HG02571 (cell line): ENCODE measurements at regions not wholly inside any gene's neighbourhood (a gene's known extent, or its start where the extent isn't known, plus 50 kb on each side); places are given as distances from the start of the nearest gene placed in this dataset.

Experiments
- ATAC-seq: cut with Tn5 transposase; IDR thresholded peaks from one replicate; pipeline ENCODE4 v1.9.1; 2021; ENCODE audit warnings: mild to moderate bottlenecking, moderate library complexity; ENCODE audit not compliant: unreplicated experiment

DNA sequence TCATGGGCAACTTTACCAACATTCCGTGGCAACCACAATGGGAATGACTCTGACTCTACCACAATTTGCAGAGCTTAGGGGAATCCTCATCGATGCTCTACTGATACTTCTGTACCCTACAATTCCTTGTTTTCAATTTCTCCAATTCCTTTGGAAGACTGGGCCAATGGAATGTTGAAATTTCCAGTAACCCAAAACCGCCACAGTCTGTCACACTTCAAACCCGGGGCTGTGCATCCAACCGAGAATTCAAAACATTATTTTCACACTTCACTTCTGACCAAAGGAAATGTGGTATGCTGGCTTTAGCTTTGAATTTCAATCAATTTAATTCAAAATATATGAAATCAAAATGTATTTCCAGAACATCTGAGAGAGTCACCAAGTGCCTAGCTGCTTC lies 951.4 kb downstream of the VRK1 start:
- ATAC-seq = no peak

DNA sequence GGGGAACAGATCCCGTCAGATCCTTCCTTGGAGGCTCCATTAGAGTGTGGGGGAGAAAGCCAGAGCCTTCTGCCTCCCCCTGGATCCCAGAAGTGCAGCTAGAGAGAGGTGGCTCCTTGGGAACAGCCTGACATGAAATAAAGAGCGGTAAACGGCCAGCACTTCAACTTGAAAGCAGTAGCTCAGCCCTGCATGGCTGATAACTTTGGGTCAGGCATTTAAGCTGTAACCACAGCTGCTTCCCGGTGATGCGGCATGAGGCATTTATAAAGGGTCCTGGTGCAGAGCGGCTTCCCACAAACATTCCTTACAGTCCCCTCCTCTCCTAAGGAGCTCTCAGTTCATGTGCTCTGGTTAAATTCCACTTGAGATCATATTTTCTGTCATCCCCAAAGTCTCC lies 960.3 kb downstream of the VRK1 start:
- no peak for ATAC-seq

DNA sequence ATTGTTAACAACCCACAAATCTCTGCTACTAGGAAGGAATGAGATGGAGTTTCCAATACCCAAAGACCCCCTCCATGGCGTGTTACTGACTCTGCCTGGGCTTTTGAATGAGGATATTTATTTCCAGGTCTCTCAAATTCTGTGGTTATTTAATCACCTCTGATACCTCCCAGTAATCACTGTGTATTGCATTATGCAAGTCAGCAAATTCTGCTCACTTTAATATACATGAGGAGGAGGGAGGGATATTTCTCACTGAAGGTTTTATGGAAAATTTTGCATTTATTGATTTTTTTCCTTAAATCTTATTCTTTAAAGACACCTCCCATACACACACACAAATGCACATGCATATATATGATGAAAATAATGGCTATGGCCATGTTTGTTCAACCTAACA lies 962.9 kb downstream of the VRK1 start:
- no peak for ATAC-seq

DNA sequence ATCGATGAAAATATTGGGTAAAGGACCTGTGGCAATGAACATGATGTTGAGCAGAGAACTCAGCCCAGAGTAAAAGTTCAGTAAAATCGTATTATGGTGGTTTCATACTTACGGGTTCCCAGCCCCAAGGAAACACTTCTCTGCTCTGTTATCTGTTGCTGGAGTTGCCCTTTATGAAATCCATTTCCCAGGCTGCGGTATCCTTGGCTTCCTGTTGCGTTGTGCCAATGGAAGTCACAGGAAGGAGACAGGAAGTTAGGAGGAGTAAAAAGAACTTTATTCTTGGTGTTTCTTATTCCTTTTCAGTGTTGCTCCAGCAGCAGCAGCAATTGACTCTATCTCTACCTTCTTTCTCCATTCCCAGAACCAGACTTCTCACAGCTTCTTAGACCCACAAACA lies 965.2 kb downstream of the VRK1 start:
- ATAC-seq = no peak

DNA sequence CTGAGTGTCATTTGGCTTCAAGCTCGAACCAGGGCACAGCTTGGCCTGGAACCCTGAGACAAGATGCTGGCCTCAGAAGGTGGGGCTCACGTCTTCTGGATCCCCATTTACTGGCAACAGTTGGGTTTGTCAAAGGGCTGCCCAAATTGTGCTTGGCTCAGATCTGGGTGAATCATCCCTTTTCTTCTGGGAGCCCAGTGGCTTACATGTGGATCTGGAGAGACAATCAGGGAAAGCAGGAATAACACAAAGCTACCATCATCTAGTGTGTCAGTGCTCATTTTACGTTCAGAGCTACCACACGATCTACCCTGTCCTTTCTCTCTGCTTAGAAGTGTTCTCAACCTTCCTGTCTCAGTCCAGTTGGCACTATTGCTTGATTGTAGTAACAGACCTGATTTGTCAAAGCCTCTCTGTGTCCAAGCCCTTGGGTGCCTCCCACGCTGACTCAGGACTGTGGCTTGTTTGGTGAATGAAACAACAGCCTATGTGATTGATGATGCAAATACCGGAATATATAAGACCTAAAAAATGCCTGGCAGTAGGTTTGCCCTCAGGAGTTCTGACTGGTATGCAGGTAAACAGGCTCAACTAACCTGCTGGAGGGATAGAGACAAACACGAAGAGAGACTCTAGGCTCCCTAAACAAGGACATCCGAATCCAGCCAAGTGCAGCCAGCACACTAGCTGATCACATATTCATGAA lies 974.3 kb downstream of the VRK1 start:
- ATAC-seq = no peak

DNA sequence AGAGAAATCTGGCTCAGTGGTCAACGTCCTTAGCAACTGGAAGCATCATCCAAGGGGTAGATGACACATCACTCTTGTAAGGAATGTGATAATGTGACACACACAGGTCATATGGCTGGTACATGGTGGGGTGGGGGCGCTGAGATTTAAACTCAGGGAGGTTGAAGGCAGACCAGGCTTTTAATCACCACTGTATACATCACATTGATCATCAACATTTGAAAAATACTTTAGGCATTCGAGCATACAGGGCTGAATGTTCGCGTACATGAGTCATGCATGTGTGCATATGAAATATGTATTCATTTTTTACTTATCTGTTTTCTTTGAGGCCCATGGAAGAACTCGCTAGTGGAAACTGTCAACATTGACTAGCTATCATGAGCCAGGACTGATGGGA lies 976.4 kb downstream of the VRK1 start:
- no peak for ATAC-seq

DNA sequence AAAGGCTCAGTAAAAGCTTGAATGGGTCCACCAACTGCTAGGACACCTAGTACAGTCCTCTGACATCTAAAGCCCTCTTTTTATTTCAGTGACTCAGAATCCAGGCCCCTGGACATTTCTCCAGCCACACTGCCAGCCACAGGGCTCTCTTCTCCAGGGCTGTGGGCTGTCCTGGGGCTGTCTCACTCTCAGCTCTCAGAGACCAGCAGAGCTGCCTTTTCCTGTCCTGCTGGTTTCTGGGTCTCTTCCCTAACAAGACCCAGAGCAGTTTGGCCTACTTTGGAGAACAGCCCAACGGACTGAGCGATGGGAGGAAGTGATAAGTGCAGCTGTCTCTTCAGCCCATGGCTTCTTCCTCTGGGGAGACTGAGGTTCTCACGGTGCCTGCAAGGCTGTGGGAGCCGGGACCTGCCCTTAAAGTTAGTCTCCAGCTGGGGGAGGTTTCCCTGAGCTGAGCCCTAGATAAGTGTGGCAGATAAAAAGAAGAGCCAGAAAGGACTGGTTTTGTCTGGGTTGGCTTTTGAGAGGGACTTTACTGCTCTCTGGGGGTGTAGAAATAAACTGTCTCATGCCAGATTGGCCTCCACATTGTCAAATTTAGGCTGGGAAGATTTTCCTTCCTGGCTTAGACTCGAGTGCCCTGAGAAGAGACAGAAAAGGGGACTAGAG lies 979.8 kb downstream of the VRK1 start:
- ATAC-seq = no peak

DNA sequence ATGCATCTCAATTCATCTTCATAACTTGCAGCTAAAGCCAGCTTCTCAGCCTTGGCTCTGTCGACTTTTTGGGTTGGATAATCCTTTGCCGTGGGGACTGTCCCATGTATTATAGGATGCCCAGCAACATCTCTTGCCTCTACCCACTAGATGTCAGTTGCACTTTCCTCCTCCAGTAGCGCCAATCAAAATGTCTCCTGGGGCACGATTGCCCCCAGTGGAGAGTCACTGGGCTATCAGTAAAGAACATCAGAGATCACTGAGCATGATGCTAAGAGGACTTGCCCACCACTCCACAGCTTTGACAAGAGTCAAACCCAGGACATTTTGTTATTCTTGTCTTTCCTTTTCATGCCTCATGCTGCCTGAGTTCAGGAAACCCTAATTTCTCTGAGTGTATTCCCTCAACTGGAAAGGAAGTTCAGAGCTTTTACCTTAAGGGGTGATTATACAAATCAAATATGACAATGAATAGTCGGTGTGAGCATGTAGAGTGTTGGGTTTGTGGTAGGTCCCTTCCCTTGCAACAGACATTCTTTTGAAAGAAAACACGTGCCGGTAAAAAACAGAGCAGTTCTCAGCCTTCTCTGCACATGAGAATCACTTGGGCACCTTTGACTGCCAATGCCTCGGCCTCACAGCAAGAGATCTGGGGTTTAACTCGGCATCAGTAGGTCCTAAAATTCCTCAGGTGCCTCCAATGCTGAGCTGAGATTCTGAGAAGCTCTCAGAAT lies 980.6 kb downstream of the VRK1 start:
- no peak for ATAC-seq

DNA sequence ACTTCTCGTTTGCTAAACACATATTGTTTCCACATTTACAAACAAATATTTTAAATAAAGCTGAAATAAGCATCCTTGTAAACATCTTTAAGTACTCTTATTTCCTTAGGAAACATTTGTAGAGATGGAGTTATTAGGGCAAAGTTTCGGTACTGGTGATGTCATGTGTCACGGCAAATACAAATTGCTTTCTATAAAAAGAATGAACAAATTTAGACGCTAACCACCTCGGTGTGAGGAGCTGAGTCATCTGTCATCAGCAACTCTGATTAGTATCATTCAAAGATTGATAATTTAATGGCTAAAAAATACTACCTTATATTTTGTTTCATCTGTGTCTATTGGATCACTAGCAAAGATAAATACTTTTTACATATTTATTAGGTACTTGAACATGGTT lies 982.0 kb downstream of the VRK1 start:
- ATAC-seq = no peak

DNA sequence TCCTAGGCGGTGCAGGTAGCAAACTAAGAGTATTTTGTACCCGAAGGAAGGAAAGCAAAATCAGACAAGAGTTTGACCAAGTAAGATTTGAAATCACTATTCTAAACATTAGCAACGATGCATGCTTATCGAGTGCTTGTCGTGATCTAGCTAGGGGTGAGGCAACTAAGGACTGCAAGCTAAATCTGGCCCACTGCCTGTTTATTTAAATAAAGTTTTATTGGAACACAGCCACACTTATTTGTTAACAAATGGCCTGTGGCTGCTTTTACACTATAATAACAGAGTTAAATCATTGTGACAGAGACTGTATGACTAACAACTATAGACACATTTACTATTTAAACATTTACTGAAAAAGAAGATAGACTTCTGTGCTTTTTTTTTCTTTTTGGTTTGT lies 983.6 kb downstream of the VRK1 start:
- no peak for ATAC-seq

DNA sequence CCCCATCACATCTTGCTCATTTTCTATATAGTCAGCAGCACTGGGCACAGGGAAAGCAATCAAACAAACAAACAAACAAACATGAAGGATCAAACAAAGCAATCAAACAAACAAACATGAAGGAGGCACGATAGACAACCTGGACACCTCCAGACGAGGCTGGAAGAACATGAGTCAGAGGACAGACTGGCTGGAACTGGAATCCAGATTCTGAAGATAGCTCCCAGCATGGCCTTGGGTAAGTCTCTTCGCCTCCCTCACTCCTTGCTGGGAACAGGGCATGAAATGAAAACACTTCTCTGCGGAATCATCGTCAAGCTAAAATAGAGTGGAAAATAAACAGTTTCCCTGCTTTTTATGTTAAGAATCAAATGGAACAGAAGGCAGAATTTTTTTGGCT lies 984.8 kb downstream of the VRK1 start:
- ATAC-seq = no peak

DNA sequence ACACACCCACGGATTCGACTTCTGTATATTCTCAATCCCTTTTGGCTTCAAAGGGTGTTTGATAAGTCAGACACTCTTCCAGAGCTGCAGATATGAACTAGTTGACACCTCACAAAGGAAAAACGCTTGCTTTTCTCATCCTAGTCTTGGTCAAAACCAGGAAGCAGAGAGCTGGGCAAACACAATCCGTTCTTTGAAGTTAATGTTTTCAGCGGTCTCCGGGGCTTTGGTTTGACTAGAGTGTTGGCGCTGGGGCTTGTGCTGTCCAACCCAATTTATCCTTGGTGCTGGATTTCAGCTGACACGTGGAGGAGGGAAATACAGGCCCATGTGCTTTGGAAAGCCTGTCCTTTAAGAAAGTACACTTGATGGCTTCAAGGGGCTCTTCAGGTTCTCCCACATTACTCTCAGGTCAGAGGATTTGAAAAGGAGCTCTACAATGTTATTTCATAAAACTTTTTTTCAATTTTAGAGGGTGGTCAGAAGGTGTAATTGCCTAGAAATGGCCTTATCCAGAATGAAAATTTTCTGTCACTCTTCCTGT lies 985.8 kb downstream of the VRK1 start:
- ATAC-seq = no peak

DNA sequence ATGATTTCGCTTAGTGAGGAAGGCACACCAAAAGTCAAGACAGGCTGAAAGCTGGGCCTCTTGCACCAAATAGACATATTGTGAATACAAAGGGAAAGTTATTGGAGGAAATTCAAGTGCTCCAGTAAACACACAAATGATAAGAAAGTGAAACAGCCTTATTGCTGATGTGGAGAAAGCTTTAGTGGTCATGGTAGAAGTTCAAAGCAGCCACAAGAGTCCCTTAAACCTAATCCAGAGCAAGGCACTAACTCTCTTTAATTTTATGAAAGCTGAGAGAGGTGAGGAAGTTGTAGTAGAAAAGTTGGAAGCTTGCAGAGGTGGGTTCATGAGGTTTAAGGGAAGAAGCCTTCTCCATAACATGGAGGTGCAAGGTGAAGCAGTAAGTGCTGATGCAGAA lies 988.3 kb downstream of the VRK1 start:
- no peak for ATAC-seq

DNA sequence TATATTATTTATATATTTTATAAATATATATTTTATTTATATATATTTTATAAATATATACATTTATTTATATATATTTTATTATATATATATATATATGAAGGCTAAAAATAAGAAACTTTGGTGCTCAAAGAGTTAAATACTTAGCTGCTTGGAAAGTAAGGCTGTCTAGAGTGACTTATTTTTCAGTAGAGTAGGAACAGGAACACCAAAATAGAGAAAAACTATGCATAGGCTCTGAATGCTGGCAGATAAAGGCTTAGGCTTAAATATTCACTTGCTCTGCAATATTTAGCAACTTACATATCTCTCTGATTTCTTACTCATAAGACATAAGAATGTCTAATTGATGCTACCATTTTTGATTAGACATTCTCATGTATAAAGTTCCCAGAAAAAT lies 991.2 kb downstream of the VRK1 start:
- ATAC-seq = no peak

DNA sequence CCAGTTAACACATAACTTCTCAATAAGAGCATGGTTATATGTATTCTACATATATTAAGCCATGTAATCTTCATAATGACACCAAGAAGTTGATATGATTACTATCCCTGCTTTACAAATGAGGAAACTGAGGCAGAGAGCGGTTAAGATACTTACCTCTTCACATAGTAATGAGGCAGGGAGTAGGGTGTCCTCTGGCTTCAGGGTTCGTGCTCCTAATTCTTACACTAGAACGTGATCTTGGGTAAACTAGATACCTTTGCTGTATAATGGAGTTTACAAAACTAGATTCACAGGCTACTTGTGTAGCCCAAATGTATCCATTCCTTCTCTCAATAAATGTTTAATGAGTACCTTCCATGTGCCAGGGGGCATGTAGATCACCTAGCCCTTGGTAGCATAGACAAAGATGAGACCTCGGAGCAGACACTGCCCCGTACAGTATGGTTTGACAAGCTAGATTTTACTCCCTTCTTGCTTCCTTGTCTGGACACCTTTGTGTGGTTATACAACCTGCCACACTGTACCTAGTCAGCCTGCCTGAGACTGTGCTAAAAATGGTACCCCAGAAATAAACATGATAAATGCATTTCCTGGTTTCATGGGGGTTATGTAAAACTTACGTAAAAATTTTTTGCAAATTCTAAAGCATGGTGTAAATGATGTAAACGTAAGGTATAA lies 991.8 kb downstream of the VRK1 start:
- no peak for ATAC-seq

DNA sequence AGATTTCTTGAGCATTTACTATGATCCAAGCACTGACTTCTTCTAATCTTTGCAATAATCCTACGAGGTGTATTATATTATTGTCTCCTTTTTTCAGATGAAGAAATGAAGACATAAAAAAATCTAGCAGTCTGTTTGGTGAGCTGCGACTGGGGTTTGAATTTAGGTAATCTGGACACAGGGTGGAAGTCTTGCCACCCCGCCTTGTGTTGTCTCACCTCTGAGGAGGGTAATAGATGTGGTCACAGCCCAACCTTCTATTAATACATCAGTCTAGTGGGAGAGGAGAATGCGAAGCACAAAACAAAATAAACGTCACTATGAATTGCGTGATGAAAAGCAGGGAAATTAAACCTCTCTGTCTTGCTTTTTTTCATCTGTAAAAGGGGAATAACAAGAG lies 993.9 kb downstream of the VRK1 start:
- no peak for ATAC-seq

DNA sequence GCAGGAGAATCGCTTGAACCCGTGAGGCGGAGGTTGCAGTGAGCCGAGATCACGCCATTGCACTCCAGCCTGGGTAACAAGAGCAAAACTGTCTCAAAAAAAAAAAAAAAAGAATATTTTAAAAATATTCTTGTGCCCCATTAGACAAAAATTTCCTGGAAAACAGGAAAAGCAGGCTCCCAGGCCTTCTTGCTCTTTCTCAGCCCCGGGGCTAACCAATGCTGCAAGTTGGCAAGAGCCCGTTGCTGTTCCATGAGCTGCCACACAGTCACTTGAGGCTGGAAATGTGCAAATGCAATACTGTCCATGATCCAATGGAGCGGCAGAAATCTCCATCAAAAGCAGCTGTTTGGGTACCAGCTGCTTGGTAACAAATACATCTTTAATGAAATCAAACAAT lies 994.7 kb downstream of the VRK1 start:
- no peak for ATAC-seq

DNA sequence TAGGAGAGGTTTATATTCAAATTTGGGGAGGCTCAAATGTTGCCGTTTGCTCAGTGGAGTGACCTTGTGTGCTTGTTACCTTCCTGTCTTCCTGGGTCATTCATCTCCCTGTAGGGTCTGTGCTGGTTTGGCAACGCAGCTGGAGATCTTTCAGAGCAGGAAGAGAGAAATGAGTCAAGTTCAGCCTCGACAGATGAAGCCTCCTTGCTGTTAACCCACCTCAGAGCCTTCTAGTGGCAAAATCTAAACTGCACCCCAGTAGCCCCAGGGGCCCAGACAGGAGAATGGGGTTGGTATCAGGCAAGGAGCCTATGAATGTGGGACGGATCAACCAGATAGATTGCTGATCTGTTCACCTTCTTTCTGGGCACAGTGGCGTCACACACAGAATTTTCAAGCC lies 999.3 kb downstream of the VRK1 start:
- no peak for ATAC-seq

DNA sequence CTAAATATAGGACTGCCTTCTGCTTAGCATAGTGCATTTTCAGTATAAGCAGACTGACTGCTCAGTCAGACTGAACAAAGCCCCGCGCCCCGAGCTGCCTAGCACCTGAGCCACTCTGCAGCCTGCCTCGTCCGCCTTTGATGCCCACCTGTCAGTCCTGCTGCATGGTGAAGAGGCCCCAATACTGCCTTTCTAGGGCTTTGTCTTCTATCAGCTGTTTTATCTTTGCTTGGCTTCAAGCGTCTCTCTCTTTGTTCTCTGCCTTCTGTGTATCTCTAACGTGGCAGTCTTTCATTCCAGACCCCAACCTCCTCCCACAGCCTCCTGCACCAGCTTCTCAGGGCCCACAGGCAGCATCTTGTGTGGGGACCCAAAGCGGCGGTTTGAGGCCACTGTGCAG lies 1001.0 kb downstream of the VRK1 start:
- no peak for ATAC-seq

DNA sequence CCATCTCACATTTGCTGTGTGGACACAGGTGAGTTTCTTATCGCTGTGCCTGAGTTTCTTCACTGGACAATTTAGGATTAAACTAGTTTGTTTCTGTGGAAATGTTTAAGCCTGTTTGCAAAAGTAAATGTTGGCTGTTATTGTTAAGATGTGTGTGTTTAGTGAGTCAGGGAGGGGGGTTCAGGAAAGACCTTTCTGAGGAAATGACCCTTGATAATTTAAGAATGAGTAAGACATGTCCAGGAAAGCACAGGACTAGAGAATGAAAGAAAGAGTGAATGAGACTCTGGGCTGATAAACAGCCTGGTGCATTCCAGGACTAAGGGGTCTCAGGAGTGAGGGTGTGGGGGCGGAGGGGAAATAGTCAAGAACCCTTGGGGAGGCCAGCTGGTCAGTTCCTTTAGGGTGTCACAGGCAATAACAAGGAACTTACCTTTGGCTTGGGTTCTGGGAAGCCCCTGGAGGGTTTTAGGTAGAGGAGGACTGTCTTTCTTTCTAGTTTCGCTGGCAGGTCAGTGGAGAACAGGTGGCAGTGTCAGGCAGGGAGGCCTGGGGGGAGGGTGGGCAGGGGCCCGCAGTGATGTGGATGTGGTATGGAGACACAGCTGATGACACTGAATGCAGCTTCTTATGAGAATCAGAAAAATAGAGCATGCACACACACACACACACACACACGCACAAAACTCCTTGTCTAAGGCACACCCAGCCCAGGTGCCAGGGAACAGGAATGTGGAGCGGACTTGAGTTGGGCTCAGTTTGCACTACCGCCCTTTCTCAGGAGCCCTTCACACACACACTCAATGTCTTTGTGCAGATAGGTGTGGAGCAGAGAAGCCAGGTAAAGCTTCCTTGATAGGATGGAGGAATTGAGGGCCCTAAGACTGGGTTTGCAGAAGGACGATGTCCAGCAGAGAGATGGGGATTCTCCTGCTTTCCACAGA lies 1005.5 kb downstream of the VRK1 start:
- no peak for ATAC-seq
